GM20000 (cell line): ENCODE measurements at regions not wholly inside any gene's neighbourhood (a gene's known extent, or its start where the extent isn't known, plus 50 kb on each side); places are given as distances from the start of the nearest gene placed in this dataset.

Experiments
- DNase-seq: peaks from one replicate; pipeline ENCODE4 v3.0.0; 2012; ENCODE audit warnings: low spot score
- TF ChIP-seq, protein P1 (sequence below): IDR thresholded peaks from 2 replicates; pipeline ENCODE4 v1.5.1; 2012; ENCODE audit warnings: mild to moderate bottlenecking, control low read depth; ENCODE audit errors: extremely low read depth, missing control alignments

DNA sequence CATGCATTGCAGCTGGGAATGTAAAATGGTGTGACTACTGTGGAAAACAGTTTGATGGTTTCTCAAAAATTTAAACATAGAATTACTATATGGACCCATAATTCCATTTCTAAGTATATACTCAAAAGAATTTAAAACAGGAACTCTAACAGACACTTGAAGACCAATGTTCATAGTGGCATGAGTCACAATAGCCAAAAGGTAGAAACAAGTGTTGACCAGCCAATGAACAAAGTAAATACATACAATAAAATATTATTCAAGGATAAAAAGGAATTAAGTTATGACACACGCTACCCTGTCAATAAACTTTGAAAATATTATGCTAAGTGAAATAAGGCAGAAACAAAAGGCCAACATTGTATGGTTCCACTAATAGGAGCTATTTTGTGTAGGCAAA lies 357.4 kb upstream of the IL12A start:
- DNase-seq = no peak
- TF ChIP-seq, protein P1, sequence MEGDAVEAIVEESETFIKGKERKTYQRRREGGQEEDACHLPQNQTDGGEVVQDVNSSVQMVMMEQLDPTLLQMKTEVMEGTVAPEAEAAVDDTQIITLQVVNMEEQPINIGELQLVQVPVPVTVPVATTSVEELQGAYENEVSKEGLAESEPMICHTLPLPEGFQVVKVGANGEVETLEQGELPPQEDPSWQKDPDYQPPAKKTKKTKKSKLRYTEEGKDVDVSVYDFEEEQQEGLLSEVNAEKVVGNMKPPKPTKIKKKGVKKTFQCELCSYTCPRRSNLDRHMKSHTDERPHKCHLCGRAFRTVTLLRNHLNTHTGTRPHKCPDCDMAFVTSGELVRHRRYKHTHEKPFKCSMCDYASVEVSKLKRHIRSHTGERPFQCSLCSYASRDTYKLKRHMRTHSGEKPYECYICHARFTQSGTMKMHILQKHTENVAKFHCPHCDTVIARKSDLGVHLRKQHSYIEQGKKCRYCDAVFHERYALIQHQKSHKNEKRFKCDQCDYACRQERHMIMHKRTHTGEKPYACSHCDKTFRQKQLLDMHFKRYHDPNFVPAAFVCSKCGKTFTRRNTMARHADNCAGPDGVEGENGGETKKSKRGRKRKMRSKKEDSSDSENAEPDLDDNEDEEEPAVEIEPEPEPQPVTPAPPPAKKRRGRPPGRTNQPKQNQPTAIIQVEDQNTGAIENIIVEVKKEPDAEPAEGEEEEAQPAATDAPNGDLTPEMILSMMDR = no peak

DNA sequence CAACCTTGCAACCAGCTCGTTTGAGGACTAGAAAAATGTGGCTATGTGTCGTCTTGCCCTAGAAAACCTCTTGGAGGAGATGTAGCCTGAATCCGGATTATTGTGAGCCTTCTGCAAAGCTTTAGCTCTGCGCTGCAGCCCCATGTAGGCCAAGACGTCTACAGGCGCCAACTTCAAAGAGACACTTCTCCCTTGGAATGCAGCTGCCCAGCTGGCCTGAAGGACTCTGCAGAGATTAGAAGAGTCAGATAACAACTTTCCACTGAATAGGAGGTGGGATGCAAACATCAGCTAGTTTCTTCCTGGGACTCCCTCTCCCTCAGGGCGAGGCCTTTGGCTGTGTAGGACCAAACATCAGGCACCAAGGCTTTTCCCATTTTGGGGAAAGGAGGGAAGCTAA lies 356.5 kb upstream of the IL12A start:
- TF ChIP-seq, protein P1 = no peak
- DNase-seq = no peak

DNA sequence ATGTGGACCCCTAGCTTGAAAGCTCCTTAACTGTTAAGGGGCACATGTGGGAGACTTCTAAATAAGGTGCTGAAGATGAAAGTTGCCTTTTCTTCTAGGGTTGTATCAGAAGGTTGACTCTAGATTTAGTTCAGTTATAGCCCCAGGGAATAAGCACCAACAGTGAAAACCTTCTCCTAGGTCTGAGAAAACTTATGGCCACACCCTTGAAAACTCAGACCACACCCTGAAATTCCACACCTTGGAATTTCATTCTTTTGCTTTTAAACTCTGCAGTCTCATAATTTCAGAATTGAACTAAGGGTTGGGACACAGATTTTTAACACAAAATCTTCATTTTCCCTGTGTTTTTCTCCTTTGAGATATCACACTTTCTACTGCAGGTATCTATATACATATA lies 355.8 kb upstream of the IL12A start:
- TF ChIP-seq, protein P1 = no peak

DNA sequence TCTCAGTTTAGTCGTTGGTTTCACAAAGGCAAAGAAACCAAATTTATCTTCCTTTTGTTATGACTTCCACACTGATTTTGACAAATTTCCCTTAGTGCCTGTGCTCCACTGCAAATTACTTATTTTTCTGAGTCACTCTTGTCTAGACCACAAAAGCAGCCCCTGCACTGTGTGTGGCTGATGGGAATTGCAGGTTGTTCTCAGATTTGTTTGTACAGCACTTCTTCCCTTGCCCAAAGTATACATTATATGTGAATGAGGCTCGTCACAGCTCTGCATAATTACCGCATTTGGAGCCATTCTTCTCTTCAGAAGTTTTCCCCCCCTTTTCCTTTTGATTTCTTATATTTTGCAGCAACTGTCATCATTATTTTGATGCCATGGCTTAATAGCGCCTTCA lies 354.2 kb upstream of the IL12A start:
- DNase-seq = no peak
- TF ChIP-seq, protein P1 = no peak

More for the DNA sequence above, 355.8 kb upstream of the IL12A start:
- no peak for DNase-seq

DNA sequence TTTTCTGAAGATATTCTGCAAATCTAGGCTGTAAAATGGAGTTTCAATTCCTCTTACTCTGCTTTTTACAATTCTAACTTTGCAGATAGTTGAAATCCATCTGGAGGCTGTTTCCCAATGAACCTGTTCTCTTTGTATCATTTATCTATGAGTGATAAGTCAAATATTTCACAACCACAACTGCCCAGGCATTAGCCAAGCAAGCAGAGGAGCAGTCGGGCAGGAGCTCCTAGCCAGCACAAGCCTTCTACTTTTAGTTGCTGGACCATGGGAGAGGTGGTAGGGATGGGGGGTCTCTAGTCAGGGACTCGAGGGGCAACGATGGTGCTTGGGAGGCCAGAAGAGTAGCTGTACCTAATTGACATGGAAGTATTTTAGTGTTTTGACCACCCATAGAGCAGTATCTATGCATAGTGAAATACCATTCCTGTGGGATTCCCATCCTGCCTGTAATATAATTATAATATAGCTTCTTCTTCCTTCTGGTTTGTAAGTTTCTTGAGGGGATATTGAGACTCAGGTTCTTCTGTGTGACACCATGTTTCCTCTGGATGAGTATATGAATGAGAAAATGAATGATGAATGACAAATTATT lies 353.5 kb upstream of the IL12A start:
- DNase-seq = no peak
- TF ChIP-seq, protein P1 = no peak

DNA sequence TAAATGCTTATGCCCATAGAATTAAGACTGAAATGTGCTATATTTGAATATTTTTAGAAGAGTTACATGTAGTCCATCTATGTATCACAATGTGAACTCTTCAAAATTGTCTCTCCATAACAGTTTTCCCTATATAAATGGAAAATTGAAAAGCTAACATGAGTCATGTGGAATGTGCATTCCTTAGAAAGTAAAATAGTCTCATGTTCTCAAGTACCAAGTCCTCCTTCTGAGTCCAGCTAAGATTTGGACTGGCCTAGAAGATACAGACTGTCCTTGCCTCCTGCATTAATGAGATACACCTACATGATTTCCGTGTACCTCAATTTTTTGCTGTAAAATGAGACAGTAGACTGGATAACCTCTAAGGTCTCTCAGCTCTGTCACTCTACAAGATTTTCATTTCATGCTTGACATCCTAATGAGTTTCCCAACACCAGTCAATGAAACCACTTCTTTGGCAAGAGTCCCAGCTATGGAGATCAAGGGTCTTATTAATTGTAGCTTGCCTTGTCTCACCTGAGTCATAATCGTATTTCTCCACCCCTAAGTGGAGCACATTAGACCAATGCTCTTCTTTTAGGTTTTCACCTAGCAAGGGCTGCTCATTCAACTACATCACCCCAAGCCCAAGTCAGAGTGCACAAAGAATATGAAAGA lies 350.6 kb upstream of the IL12A start:
- TF ChIP-seq, protein P1 = no peak
- no peak for DNase-seq

DNA sequence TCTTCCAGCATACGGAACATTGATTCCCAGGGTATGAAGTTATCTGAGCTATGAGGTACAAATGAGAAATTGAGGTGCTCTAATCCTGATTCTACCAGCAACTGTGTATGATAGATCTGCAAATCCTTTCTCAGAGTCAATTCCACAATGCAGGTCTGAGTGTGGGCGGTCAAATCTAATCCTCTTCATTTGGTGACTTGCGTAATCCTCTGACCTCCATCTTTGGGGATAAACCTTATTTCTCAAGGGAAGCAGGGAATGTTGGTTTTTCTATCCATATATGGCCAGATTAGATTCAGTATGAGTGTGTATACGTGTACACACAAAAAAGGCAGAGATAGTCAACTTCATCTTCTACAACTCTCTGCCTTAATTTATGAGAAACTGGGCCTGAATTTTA lies 348.4 kb upstream of the IL12A start:
- TF ChIP-seq, protein P1 = no peak

More for the DNA sequence above, 348.4 kb upstream of the IL12A start:
- no peak for DNase-seq
